ENCODE measurements at regions not wholly inside any gene's neighbourhood (a gene's known extent, or its start where the extent isn't known, plus 50 kb on each side); places are given as distances from the start of the nearest gene placed in this dataset.

GRCh38 chr2:18373664-18374063, 186.8 kb downstream of the RDH14 start:
- no peak for DNase-seq

DNA sequence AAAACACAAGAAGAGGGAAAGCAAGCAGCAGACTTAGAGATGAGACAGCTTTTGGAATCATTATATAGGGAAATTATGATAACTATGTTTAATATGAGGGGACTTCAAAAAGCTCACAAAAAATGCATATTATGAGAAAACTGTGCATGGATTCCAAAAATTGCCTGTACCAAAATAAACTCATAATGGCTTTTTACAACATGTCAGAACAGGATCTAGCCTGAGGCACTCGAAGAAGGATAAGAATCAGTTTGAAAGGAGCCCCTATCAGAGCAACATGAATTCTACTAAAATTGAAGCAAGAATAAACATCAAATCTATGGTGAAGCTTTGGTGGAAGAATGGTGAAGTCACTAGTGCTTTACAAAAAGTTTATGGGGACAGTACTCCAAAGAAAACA, 187.4 kb downstream of the RDH14 start:
- no peak for DNase-seq

GRCh38 chr2:18372641-18373040, 187.8 kb downstream of the RDH14 start:
- DNase-seq, result no peak

GRCh38 chr2:18369760-18370159, 190.7 kb downstream of the RDH14 start:
- DNase-seq, result no peak

DNA sequence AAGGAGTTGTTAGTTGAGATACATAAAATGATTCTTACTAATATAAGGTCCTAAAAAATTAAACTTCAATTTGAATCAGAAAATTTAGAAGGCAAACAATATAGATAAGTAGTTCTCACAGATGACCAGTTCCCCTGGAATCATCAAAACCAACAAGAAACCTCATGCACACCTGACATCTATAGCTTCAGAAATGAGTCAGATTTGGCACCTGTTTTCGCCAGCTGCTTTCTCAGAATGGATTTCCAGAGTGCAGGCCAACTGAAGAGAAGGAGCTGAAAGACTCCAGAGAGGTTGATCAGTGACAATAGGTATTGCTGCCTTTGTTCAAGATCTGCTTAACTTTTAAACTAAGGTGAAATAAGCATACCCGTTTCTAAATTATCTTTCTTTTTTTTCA, 192.4 kb downstream of the RDH14 start:
- DNase-seq, result no peak

DNA sequence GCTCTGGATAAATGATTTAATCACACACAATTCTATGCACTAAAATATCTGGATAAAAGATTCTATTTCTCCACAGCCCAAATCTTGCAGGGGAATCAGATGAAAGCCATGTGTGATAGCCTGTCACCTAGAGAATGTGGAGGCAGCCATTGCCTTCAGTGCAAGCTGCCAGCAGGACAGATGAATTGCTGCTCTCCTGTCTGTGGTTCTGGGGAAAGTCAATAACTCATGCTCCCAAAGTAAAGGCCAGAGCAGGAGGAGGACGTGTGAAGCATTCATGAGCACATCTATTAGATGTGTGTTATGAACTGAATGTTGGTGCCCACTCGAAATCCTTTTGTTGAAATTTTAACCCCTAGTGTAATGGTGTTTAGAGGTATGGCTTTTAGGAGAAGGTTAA, 195.1 kb downstream of the RDH14 start:
- no peak for DNase-seq

GRCh38 chr2:18363348-18363747, 197.1 kb downstream of the RDH14 start:
- DNase-seq, result no peak

DNA sequence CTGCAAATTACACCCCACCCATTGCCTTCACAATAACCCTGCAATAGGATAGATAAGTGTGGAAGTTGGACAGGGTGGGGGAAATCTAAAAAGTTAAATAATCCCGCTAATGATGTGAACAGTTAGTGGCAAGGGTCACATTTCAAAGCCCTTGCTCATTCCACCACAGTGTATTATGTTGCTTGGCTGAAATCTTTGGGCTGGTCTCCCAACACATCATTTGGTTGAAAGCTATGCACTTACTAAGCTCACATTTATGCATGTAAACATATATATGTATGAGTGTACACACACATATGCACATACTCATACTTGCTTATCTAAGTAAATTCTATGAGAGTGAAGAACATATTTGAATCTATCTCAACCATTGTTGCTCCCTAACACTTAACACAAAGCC, 197.8 kb downstream of the RDH14 start:
- DNase-seq, result no peak

DNA sequence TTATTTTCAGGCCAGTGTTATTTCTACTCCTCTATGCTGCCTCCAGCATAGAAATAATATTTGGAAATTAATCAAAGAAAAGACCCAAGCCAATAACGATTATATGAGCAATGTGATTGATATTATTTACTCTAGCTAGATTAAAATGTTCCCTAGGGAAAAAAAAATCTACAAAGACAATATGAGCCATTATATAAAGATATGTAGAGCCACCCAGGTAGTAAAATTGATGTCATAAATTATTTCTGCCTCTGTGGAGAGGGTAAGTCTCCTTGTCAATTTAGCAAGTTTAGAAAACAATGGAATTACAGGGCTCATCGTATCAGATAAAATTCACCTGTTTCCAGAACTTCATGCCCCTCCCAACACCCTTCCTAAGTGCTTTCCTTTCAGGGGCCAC, 202.9 kb downstream of the RDH14 start:
- DNase-seq, result no peak

- no peak for DNase-seq
Measured at GRCh38 chr2:18356676-18357075, 203.8 kb downstream of the RDH14 start.

- no peak for DNase-seq
Measured at GRCh38 chr2:18349421-18349820, 211.0 kb downstream of the RDH14 start.

- DNase-seq, result no peak
Measured at GRCh38 chr2:18346874-18347273, 213.6 kb downstream of the RDH14 start.

DNA sequence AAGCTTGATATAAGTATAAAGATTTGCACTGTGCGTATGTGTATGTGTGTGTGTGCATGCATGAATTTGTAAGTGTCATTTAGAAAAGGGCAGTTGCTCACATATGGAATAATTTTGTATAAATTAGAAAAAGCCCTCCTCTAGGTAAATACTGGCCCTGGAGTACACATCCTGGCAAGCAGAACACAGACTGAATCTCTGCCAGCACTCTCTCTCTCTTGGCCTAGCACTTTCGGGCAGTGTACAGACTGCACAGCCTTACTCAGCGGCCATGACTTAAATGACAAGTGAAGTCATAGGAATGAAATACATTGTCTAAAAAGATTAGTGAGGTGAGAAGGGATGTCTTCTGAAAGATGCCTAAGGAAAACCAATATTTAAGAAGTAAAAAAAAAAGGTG, 214.1 kb downstream of the RDH14 start:
- DNase-seq, result peak; percentile 41

- DNase-seq, result peak; percentile 93
Measured at GRCh38 chr2:18345848-18346247, 214.6 kb downstream of the RDH14 start.

DNA sequence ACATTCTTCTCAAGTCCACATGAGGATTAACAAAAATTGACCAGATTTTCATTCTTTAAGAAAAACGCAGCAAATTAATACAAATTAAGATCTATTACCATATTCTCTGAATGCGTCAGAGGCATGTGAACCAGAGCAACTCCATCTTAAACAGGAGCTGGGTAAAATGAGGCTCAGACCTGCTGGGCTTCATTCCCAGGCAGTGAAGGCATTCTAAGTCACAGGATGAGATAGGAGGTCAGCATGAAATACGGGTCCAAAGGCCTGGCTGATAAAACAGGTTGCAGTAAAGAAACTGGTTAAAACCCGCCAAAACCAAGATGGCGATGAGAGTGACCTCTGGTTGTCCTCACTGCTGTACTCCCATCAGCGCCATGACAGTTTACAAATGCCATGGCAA, 217.6 kb downstream of the RDH14 start:
- DNase-seq, result no peak

GRCh38 chr2:18339326-18339725, 221.1 kb downstream of the RDH14 start:
- DNase-seq, result no peak

DNA sequence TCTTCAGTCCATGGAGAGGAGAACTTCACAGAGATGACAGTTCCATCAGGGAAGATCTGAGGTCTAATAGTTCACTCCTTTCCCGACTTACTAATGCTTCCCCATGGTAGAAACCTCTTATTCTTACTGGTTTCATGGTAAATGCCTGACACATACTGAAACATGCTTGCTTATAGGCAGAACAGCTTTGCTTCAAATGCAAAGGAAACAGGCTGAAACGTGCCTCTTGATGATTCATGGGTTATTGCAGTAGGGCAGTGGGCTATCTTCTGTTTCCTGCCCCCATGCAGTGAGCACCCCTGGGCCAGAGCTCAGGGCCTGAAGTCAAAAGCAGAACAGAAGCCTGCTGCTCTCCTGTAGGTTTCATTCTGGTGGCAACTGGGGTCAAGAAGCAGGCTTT, 223.5 kb downstream of the RDH14 start:
- no peak for DNase-seq

DNA sequence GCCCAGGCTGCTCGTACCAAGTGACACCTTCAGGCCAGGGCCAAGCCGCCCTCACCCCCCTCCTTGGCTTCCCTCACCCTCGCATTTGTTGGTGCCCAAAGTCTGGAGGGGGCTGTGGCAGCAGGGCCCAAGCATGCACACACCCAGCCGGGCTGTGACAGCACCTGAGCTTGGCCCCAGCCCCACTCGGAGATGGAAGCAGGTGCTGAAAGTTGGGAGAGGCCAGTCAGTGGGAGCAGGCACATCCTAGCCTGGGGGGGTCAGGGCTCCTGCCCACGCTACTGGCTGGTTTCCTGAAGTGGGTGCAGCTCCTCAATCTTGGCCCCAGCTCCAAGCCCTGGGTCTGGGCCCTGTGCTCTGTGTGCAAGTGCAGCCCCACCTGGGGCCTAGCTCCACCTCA, 228.0 kb downstream of the RDH14 start:
- DNase-seq, result no peak

GRCh38 chr2:18325118-18325517, 235.3 kb downstream of the RDH14 start:
- no peak for DNase-seq

GRCh38 chr2:18319987-18320386, 240.5 kb downstream of the RDH14 start:
- DNase-seq, result no peak

DNA sequence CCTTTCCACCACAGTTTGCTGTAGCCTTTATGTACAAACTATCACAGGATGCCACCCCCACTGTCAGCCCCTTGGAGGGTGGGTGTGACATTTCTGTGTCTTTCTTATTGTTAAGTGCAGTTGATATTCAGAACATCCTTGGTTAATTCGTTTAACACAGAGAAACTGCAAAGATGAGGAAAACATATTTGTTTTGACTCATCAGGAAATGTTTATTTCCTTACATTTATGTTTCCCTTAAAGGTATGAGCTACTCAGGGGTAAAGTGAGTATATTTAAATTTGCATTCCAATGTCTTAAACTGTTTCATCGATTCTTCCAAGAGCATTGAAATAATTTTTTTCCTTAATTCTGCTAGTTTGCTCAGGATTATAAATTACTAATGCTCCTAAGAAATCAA, 243.4 kb downstream of the RDH14 start:
- DNase-seq, result no peak

DNA sequence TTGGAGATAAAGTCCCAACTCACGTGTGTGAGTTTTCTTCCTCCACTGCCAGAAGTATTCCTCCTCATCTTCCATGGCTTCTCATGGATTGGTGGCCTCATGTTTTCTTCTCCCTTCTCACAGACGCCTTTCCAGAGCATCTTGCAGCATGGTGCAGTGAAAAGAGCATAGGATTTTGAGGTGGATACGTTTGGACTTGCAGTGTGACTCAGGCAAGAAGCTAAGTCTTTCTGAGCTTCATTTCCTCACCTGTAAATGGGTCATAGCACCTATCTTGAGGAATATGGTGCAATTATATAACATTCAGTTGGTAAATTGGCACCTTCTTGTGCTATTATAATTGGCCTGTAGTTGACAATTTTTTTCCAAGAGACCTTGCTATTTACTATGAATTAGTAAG, 247.6 kb downstream of the RDH14 start:
- no peak for DNase-seq

GRCh38 chr2:18311420-18312195, 248.8 kb downstream of the RDH14 start:
- peak; percentile 90 for DNase-seq

GRCh38 chr2:18309627-18310026, 250.8 kb downstream of the RDH14 start:
- no peak for DNase-seq

DNA sequence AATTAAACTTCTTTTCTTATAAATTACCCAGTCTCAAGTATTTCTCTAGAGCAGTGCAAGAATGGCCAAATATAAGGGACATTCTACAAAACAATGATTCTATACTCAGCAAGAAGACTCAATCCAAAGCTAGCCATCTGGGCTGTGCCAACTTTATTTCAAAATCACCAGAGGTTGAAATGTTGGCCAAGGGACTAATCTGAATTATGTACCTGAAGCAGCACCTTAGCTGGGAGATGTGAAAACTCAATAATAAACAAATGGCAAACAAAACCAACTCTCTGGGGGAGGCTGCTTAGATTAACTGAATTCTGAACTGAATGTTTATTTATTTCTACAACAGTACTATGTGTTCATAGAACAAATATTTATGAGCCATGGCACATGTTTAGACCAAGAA, 251.3 kb downstream of the RDH14 start:
- DNase-seq, result no peak

All from NCI-H2029 (cell line).